ENCODE measurements at regions not wholly inside any gene's neighbourhood (a gene's known extent, or its start where the extent isn't known, plus 50 kb on each side); places are given as distances from the start of the nearest gene placed in this dataset.

GRCh38 chr11:71089571-71089970 lies 162.8 kb downstream of the SHANK2 start:
- FAIRE-seq (no peak), DNase-seq (ENCODE audit: low read depth in 1 of 2, low spot score in 2 of 2) (no peak)
- Histone ChIP-seq H4K91ac (replicated peaks; ENCODE audit: insufficient read length, low read length) (no peak overlapping the region), H2BK15ac (ENCODE audit: low read length) (no peak overlapping the region), H2BK5ac (ENCODE audit: low read depth, low read length) (no peak overlapping the region), H2BK120ac (replicated peaks; ENCODE audit: low read depth, low read length) (no peak overlapping the region), H3K79me2 (ENCODE audit: control insufficient read depth in 1 of 2, insufficient read depth in 2 of 2, low read length in 2 of 2) (no peaks in the 10 kb centered on the region), H4K8ac (ENCODE audit: extremely low read depth, insufficient read depth, low read length) (no peak overlapping the region), H3K23me2 (ENCODE audit: low read depth, low read length) (no peaks in the 10 kb centered on the region), H3K23ac (ENCODE audit: insufficient read length) (no peak overlapping the region), H2BK12ac (ENCODE audit: low read depth, low read length) (no peak overlapping the region), H3K9me3 (ENCODE audit: insufficient read depth in 2 of 2, low read depth in 1 of 2, low read length in 1 of 2) (no peaks in the 10 kb centered on the region), H2AK5ac (ENCODE audit: low read depth, low read length) (no peak overlapping the region), H3K4me2 (ENCODE audit: insufficient read depth in 1 of 2, low read depth in 2 of 2, low read length in 2 of 2) (no peak overlapping the region), H3K14ac (ENCODE audit: insufficient read length) (no peak overlapping the region), H3K79me1 (ENCODE audit: low read depth, low read length) (peaks cover under 1% of the 10 kb centered on the region; the same call in 1 of the 2 replicates), H3K27me3 (replicated peaks in 1 of 4; ENCODE audit: control insufficient read depth in 3 of 4, extremely low read depth in 1 of 4, insufficient read depth in 3 of 4, low read length in 3 of 4) (no peaks in the 10 kb centered on the region), H2BK20ac (ENCODE audit: low read length) (no peak overlapping the region), H3K18ac (ENCODE audit: extremely low read depth, low read length) (no peak overlapping the region), H2AFZ (ENCODE audit: low read length) (no peak overlapping the region), H4K20me1 (replicated peaks in 1 of 2; ENCODE audit: control insufficient read depth in 1 of 2, insufficient read depth in 2 of 2, low read length in 2 of 2) (peaks cover 3 to 9% of the 10 kb centered on the region in 2 experiments), H3K36me3 (ENCODE audit: control insufficient read depth in 2 of 4, insufficient read depth in 4 of 4, low read length in 3 of 4) (peaks cover 0 to 17% (median 10%) of the 10 kb centered on the region in 4 experiments; a peak in 6 of 8 replicates), H3K9ac (replicated peaks in 1 of 4; ENCODE audit: extremely low read depth in 1 of 4, low read depth in 3 of 4, low read length in 3 of 4) (no peak overlapping the region), H3K4ac (replicated peaks; ENCODE audit: insufficient read length, low read depth, low read length) (no peak overlapping the region), H3K56ac (replicated peaks; ENCODE audit: insufficient read length, low read depth, low read length) (no peak overlapping the region), H3K4me3 (ENCODE audit: extremely low read depth in 1 of 4, insufficient read depth in 2 of 4, low read depth in 3 of 4, low read length in 4 of 4) (no peak overlapping the region), H3K4me1 (replicated peaks in 1 of 4; ENCODE audit: control insufficient read depth in 3 of 4, insufficient read depth in 4 of 4, low read length in 3 of 4) (no peaks in the 10 kb centered on the region), H4K5ac (ENCODE audit: insufficient read length, low read depth, low read length) (no peak overlapping the region), H3K27ac (ENCODE audit: low read depth, low read length) (no peak overlapping the region)
- 87% methylated on average over 10 of the region's 11 CpGs; no CpG with 5 or more reads in 1 of the 2 experiments for WGBS, 2 experiments (ENCODE audit: extremely low coverage in 1 of 2, insufficient coverage in 1 of 2, insufficient read length in 1 of 2, insufficient replicate concordance in 2 of 2, low coverage in 1 of 2, low lambda C conversion rate in 2 of 2, missing lambda C conversion rate in 1 of 2)
- POLR2A ChIA-PET (ENCODE audit: partially characterized antibody): no interaction called here
- CTCF ChIA-PET (ENCODE audit: partially characterized antibody): interaction anchor here (1.6 kb wide), 1 partner anchor 330 kb away, joined by 3 read pairs; no protein-coding TSS in a partner anchor
- TF ChIP-seq PHF8 (conservative IDR thresholded peaks at IDR 0.05; ENCODE audit: low read depth, low read length) (no peak), SIN3A (conservative IDR thresholded peaks at IDR 0.05 in 1 of 2, IDR thresholded peaks at IDR 0.05 in 1 of 2; ENCODE audit: low read depth in 1 of 2, low read length in 2 of 2) (no peak), KDM5A (IDR thresholded peaks at IDR 0.05; ENCODE audit: low read length) (no peak), CBX5 (IDR thresholded peaks at IDR 0.05; ENCODE audit: low read depth, low read length) (no peak), EGR1 (IDR thresholded peaks at IDR 0.05; ENCODE audit: borderline replicate concordance, low read depth, low read length) (no peak), NRF1 (IDR thresholded peaks at IDR 0.05; ENCODE audit: low read depth, low read length) (no peak), FOSL1 (IDR thresholded peaks at IDR 0.05; ENCODE audit: insufficient read depth, low read depth, low read length) (no peak), CEBPB (IDR thresholded peaks at IDR 0.05; ENCODE audit: low read depth, low read length) (no peak), CBX8 (IDR thresholded peaks at IDR 0.05; ENCODE audit: borderline replicate concordance, low read depth, low read length) (no peak), JUN (IDR thresholded peaks at IDR 0.05; ENCODE audit: low read depth, low read length) (no peak), RBBP5 (IDR thresholded peaks at IDR 0.05; ENCODE audit: borderline replicate concordance, low read depth, low read length) (no peak), SP4 (IDR thresholded peaks at IDR 0.05; ENCODE audit: low read length) (no peak), TAF7 (optimal IDR thresholded peaks at IDR 0.05; ENCODE audit: borderline replicate concordance, low read depth, low read length) (no peak), USF2 (IDR thresholded peaks at IDR 0.05; ENCODE audit: low read length) (no peak)

All from H1 (cell line).